ENCODE measurements at regions not wholly inside any gene's neighbourhood (a gene's known extent, or its start where the extent isn't known, plus 50 kb on each side); places are given as distances from the start of the nearest gene placed in this dataset.
"Not testable (repeated sequence)": the region's sequence is repeated elsewhere in the genome, so short reads cannot be mapped to it uniquely, and the experiment has no call there.

DNA sequence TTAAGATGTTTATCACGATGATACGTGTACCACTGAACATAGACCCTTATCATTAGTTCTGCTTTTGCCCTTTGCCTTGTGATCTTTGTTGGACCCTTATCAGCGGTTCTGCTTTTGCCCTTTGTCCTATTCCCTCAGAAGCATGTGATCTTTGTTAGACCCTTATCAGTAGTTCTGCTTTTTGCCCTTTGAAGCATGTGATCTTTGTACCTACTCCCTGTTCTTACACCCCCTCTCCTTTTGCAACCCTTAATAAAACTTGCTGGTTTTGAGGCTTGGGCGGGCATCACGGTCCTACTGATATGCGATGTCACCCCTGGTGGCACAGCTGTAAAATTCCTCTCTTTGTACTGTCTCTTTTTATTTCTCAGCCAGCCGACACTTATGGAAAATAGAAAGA, 117.0 kb downstream of the SDHAF3 start:
- not testable (repeated sequence) for DNase-seq (ENCODE audit: low read depth)

DNA sequence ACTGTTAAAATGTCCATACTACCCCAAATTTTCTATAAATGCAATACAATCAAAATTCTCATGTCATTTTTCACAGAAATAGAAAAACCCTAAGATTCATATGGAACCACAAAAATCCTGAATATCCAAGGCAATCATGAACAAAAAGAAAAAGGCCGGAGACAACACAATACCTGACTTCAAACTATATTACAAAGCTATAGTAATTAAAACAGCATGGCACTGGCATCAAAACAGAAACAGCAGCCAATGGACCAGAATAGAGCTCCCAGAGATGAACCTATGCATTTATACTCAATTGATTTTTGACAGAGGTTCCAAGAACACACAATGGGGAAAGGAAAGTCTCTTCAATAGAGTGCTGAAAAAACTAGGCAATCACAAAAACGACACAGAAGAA, 128.8 kb downstream of the SDHAF3 start:
- TF ChIP-seq, protein P1, sequence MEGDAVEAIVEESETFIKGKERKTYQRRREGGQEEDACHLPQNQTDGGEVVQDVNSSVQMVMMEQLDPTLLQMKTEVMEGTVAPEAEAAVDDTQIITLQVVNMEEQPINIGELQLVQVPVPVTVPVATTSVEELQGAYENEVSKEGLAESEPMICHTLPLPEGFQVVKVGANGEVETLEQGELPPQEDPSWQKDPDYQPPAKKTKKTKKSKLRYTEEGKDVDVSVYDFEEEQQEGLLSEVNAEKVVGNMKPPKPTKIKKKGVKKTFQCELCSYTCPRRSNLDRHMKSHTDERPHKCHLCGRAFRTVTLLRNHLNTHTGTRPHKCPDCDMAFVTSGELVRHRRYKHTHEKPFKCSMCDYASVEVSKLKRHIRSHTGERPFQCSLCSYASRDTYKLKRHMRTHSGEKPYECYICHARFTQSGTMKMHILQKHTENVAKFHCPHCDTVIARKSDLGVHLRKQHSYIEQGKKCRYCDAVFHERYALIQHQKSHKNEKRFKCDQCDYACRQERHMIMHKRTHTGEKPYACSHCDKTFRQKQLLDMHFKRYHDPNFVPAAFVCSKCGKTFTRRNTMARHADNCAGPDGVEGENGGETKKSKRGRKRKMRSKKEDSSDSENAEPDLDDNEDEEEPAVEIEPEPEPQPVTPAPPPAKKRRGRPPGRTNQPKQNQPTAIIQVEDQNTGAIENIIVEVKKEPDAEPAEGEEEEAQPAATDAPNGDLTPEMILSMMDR (conservative IDR thresholded peaks at IDR 0.05; ENCODE audit: low read length): no peak
- H3K4me3 ChIP-seq (ENCODE audit: low read length): no peak overlapping the region
- no peak for DNase-seq (ENCODE audit: low read depth)

More for the DNA sequence above, 117.0 kb downstream of the SDHAF3 start:
- not testable (repeated sequence) for H3K4me3 ChIP-seq (ENCODE audit: low read length)

DNA sequence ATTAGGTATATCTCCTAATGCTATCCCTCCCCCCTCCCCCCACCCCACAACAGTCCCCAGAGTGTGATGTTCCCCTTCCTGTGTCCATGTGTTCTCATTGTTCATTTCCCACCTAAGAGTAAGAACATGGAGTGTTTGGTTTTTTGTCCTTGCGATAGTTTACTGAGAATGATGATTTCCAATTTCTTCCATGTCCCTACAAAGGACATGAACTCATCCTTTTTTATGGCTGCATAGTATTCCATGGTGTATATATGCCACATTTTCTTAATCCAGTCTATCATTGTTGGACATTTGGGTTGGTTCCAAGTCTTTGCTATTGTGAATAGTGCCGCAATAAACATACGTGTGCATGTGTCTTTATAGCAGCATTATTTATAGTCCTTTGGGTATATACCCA, 140.7 kb downstream of the SDHAF3 start:
- DNase-seq (ENCODE audit: low read depth); H3K4me3 ChIP-seq (ENCODE audit: low read length): not testable (repeated sequence)

DNA sequence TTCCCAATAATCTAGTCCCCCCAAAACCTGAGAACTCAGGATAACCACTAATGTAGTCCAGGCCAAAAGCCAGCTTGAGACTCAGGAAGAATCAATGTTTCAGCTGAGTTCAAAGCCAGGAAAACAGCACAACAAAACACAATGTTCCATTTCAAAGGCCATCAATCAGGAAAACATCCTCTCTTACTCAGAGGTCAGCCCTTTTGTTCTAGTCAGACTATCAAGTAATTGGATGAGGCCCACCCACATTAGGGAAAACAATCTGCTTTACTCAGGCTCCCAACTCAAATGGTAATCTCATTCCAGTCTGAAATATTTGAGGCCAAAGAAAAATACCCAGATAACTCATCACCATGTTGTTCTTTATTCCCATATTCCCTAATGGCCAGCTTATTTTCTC, 152.2 kb downstream of the SDHAF3 start:
- TF ChIP-seq, protein P1 (conservative IDR thresholded peaks at IDR 0.05; ENCODE audit: low read length): no peak
- H3K4me3 ChIP-seq (ENCODE audit: low read length): no peak overlapping the region
- DNase-seq (ENCODE audit: low read depth): no peak

DNA sequence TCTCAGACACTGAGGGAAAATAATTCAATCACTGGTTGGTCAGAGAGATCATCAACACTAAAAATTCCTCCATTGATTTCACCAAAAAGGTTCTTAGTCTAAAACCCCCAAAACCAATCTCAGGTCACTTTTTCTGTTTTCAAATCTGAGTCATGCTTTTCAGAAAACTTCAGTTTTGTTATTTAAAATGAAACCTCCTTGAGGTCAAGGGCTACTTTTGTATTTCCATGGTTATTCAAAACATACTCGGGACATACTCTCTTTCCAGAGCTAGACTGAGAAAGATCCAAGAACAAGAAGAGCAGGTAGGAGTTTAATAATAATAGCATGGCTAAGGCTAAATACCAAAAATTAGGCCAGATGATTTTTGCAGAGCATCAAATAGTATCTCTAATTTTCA, 152.8 kb downstream of the SDHAF3 start:
- TF ChIP-seq, protein P1 (conservative IDR thresholded peaks at IDR 0.05; ENCODE audit: low read length): no peak
- no peak for DNase-seq (ENCODE audit: low read depth)
- H3K4me3 ChIP-seq (ENCODE audit: low read length): no peak overlapping the region

DNA sequence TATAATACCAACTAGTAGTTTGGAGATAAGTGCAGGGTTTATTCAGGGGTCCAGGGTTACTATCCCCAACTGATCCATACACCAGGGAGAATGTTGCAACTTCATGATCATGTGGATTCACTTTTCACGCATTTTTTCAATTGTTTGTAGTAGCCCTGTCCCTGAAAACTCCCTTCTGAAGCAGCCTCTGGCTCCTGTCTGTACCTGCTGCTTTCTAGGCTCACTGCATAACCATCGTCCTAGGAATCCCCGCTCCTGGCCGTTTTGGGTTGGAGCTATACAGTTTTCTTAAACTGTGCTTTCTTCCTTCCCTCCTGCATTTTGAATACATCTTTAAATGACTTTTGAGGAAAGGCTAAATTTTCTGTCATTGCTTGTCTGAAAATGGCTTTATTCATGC, 154.1 kb downstream of the SDHAF3 start:
- no peak for DNase-seq (ENCODE audit: low read depth)
- TF ChIP-seq, protein P1 (conservative IDR thresholded peaks at IDR 0.05; ENCODE audit: low read length): no peak
- H3K4me3 ChIP-seq (ENCODE audit: low read length): no peak overlapping the region

DNA sequence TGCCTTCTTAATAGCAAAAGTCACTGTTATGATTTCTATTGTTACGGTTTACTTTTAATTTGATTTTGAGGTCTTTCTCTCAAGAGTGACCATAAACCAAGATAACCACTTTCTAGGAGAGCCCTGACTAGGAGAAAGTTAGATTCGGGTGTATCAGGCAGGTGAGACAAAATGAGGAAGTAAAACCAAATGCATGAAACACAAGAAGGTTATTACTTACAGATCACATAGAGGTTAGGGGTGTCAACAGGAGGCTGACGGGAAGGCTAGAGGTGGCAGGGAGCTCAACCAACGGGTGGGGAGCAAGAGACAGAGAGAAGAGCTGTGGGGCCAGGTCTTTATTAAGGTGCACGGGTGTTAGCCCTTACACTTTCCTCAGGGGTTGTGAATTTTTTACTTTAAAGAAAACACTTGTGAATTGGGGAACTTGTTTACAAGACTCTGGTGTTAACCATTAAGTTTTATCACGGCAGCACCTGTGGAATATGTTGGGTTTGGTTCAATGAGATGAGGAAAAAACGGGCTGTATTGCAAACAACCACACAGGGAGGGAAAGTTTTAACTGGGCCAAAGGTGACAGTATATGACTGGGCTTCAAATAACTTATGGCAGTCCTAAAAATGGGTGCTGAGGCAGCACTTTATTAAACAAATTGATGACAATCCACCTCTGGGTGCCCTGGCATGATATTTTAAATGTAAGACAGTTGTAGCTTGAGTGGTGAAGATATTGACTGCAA, 154.9 kb downstream of the SDHAF3 start:
- TF ChIP-seq, protein P1 (conservative IDR thresholded peaks at IDR 0.05; ENCODE audit: low read length): no peak
- no peak overlapping the region for H3K4me3 ChIP-seq (ENCODE audit: low read length)
- no peak for DNase-seq (ENCODE audit: low read depth)

DNA sequence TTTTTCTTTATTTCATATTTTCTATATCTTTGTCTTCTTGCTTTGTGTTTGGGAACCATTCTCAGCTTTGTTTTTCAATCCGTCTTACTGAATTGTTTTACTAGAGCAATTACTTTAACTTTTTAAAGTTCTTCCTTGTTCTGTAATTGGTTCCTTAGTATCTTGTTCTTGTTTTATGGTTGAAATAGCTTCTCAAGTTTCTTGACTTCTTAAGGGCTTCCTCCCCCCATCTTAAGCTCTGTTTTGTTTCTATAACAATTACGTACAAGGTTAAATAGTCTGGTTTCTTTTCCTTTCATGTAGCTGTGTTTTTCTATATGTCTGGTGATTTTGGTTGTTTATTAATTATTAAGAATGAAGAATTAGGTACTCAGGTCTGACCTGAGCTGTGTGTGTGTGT, 158.0 kb downstream of the SDHAF3 start:
- H3K4me3 ChIP-seq (ENCODE audit: low read length): no peak overlapping the region
- TF ChIP-seq, protein P1 (conservative IDR thresholded peaks at IDR 0.05; ENCODE audit: low read length): no peak
- DNase-seq (ENCODE audit: low read depth): no peak
